ENCODE measurements at regions not wholly inside any gene's neighbourhood (a gene's known extent, or its start where the extent isn't known, plus 50 kb on each side); places are given as distances from the start of the nearest gene placed in this dataset.
A peak's percentile ranks its signal among the peaks of the same experiment; 100 is the strongest.
"Not testable (repeated sequence)": the region's sequence is repeated elsewhere in the genome, so short reads cannot be mapped to it uniquely, and the experiment has no call there.

DNA sequence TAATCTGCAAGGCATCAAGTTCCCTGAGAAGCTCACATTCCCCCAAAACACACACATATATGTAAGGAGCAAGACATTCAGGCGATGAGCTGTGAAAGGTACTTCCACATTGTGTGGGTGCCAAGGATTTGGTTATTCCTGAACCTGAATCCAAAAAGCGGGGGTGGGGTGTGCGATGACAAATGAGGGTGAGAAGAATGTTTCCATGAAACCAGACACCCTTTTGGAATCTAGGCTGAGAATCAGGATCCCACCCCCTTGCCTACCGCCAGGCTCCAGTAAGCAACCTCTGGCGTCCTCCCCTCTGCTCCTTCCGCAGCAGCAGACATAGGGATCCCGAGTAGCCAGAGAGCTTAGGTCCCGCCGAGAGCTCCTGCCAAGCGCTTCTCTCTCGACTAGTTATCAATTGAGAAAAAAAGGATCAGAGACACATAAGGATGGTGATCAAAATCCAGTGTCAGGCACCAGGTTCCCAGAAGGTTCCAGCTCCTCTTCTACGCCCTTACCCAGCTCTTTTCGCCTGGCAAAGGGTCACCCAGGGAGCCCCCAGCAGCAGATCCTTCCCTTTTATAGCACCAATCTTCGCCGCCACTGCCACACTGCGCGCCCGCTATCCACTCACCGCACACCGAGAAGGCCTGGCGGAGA lies 191.1 kb downstream of the USP22 start:
- not testable (repeated sequence) for DNase-seq

DNA sequence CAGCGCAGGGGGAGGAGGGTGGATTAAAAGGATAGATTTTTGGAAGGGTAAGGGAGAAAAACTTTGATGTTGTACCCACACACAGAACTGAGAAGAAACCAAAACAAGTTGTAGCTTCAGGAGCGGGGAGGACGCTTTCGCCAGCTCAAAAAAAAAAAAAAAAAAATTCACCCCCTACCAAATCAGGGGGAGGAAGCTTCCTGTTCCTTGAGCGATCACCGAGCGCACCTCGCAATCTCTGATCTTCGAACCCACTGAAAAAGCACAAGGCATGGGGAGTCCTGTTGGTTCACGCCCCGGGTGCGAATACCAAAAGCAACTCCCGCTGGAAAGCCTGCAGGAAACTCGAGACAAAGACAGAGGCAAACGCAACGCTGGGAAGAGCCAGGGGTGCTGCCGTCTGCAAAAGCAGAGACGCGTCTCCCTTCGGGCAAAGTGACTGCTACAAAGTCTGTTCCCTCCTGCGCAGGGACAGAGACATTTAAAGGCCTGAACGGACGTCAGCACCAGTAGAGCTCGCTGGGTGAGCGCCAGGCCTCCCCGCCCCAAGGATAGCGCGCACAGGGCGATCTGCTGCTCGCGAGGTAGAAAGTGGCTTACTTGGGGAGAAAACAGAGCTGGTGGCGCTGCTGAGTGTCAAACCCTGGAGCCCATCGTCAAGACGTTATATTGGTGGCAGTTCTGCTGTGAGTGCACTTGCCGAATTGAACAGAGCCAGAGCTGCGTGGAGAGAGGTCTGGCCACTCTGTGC lies 190.4 kb downstream of the USP22 start:
- DNase-seq, result peak; percentile 60

- DNase-seq, result no peak
Measured at GRCh38 chr17:20852990-20853370, 189.8 kb downstream of the USP22 start.

DNA sequence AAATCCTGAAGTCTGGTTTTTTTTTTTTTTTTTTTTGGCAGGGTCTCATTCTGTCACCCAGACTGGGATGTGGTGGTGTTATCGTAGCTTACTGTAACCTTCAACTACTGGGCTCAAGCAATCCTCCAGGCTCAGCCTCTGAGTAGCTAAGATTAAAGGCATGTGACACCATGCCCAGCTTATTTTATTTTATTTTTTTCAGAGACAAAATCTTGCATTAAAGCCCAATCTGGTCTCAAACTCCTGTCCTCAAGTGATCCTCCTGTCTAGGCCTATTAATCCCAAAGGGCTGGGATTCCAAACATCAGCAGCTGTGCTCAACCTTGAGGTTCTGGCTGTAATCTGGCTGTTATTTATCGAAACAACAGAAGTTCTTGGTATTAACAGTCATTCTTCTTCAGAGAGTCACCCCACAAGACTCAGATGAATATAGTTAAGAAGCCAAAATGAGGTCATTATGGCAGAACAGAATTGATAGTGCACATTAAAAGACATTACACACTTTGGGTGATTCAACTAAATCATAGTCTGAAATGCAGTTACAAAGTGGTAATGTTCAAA lies 186.8 kb downstream of the USP22 start:
- not testable (repeated sequence) for DNase-seq

- not testable (repeated sequence) for DNase-seq
Measured at GRCh38 chr17:20866444-20867209, 176.2 kb downstream of the USP22 start.

DNA sequence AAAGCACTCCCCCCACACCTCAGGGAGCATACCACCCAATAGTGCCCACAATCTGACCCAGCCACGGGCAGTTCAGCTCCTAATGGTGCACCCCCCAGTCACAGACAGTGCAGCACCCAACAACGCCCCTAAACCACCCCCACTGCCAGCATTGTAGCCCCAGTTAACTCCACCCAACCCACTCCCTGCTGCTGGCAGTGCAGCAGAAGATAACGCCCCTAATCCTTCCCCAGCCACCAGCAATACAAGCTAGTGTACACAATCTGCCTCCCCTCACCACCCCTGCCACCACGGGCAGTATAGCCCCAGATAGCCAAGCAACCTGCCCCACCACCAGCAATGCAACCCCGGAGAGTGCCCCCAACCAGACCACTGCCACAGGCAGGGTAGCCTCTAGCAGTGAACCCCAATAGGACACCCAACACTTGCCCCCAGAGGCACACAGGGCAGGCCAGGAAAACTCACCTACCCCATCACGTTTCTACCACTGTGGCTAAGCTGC lies 175.3 kb downstream of the USP22 start:
- DNase-seq, result not testable (repeated sequence)

GRCh38 chr17:20867938-20868661 lies 174.7 kb downstream of the USP22 start:
- DNase-seq, result not testable (repeated sequence)

DNA sequence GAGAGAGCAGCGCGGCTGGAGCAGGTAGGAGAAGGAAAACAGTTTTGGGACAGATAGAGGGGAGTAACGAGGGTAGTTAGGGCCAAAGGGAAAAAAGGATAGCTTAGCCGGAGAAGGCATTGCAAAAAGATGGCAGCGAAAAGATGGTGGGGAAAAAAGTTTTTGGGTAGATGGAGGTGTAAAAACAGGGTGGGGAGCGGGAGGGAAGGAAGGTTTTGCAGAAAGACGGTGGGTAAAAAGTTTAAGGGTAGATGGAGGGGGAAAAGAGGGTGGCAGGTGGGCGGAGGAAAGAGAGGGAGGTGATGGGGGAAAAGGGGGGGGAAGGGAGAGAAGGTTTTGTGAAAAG lies 174.2 kb downstream of the USP22 start:
- not testable (repeated sequence) for DNase-seq

- DNase-seq, result not testable (repeated sequence)
Measured at GRCh38 chr17:20873173-20873572, 169.6 kb downstream of the USP22 start.

DNA sequence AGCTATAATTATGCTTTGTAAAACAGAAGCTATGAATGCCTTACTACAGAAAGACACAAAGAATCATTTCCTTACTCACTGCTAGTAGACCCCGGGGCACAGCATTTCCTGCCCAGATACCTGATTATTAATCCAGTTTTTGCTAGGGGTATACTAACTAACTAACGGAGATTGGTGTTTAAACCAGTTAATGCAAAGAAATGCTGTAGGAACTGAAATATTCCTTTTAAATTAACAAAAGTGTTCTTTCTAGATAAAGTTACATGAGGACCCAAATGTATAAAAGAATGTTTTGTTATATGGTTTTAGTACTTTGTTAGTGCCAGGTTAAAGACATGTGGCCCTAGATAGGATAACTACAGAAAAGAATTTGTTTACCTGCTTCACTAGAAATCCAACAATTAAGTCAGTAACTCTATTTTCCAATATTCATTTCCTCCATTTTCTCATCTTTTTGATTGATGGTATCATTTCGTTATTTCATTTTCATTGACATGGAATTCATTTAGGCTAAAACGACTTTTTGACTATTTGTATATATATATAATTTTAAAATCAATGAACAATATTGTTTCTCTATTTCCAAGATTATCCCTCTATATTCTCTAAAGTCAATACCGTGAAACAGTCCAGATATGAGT lies 169.0 kb downstream of the USP22 start:
- not testable (repeated sequence) for DNase-seq

GRCh38 chr17:20877384-20877783 lies 165.4 kb downstream of the USP22 start:
- not testable (repeated sequence) for DNase-seq

DNA sequence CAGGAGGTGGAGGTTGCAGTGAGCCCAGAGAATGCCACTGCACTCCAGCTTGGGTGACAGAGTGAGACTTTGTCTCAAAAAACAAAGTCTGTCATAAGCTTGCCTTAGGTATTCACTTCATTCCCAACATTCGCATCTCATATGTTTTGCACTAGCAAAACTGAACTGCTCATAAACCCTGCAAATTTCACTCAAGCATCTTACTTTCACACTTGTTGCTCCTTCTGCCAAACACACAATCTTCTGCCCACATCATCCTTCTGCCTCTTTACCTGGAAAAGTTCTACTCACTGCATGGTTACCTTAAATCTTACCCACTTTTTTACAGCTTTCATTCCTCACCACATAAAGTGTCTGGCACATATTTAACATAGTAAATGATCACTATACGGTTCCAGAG lies 152.5 kb downstream of the USP22 start:
- DNase-seq, result no peak

DNA sequence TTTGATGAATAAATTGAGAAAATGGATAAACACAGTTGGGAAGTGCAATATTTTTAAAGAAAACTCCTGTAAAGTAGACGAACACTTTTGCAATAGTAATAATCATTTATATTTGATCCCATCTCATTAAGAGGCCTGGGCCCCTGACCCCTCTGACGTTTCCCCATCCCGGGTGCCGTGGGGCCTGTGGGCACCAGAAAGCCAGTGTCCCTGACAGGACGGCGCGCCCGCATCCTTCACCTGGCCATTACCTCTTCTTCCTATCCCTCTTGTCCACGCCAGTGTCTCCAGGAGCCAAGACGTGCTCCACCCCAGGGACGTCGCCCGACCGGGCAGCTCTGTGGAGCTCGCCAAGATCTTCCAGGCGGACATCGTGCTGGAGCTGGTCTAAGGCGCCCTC lies 147.4 kb downstream of the USP22 start:
- DNase-seq, result not testable (repeated sequence)

DNA sequence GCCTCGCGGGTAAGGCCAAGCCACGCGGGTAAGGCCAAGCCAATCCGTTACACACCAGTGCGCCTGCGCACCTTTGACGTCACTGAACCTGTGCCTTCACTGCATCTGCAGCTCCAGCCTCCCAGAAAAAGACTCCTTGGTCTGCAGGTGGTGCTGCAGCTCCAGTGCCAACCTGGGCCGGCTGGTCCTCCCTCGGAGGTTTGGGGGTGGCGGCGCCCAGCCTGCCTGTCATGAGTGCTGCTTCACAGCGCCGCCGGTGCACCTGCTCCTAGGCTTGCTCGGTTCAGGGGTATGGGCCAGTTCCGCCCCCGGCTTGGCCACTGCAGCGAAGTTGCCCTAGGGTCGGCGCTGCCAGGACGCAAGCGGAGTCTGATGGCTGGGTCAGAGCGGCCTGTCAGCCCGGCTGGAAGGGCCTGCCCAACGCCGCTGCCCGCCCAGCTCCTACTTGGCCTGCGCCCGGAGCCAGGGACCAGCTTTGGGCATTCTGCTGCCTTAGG lies 146.6 kb downstream of the USP22 start:
- peak; percentile 57 for DNase-seq

- not testable (repeated sequence) for DNase-seq
Measured at GRCh38 chr17:20898726-20899125, 144.1 kb downstream of the USP22 start.

DNA sequence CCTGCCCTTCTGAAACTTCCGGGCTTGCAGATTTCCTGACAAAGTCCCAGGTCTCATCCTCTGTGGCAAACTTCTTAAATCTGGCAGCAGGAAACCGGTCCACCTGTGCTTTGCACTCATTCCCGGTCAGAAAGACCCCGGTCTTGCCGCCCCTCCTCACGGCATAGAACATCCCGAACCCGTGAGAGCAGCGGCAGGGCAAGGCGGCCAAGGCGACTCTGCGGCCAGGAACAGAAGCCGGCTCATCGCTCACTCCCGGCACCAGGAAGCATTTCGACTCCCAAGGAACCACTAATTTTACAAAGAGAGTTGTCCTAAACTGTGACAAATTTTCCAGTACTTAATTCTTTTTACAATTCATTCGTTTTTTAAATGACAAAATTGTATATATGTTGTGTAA lies 140.3 kb downstream of the USP22 start:
- not testable (repeated sequence) for DNase-seq

DNA sequence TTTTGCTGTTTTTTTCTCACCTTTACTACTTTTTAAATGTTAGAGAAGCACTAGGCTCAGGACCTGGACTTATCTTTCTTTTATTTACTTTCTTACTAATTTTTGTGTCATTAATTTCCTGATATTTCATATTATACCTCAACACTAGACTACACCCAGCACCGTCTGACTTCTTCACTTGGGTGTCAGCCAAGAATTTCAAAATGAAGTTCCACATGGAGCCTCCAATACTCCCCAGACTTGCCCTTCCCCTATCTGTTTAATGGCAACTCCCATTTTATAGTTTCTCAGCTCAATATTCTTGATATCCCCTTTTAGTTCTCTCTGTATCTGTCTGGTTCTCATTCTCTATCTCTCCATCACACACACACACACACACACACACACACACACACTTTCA lies 139.3 kb downstream of the USP22 start:
- not testable (repeated sequence) for DNase-seq

- peak; percentile 86 for DNase-seq
Measured at GRCh38 chr17:20908313-20909267, 134.2 kb downstream of the USP22 start.

DNA sequence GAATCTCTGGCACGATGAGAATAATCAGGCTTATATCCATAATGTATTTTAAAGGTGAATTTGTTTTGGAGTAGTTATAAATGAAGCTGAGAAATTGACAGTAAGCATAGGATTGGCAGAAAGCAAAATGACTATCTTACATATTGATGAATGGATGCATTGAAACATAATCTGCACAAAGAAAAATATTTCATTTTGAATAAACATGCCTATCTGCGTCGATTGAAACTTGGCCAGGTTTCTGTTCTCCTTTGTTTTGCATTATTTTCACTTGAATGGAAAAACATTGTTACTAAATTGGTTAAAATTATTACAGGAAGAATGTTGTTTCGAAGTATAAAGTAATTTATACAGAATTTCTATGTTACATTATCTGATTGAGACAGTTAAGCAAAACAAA lies 128.2 kb downstream of the USP22 start:
- DNase-seq, result no peak

GRCh38 chr17:20916383-20916782 lies 126.4 kb downstream of the USP22 start:
- DNase-seq, result no peak

All from activated CD8-positive, alpha-beta memory T cell treated with anti-CD3 and anti-CD28 coated beads, Interleukin-2, amount 50 U/mL, for 48 hours (primary cell).